Kidney epithelial cell (primary cell): ENCODE measurements at regions not wholly inside any gene's neighbourhood (a gene's known extent, or its start where the extent isn't known, plus 50 kb on each side); places are given as distances from the start of the nearest gene placed in this dataset.

ENCODE experiments used
- DNase-seq: peaks from one replicate; pipeline ENCODE4 v3.0.0-alpha.2; 2010; ENCODE audit warnings: low read depth
- H3K27me3 ChIP-seq: 2 replicates; pipeline ENCODE4 v1.6.0; 2011; ENCODE audit warnings: low read length; ENCODE audit not compliant: control insufficient read depth, insufficient read depth
- H3K36me3 ChIP-seq: 2 replicates; pipeline ENCODE4 v1.5.1; 2011; ENCODE audit warnings: low read length; ENCODE audit not compliant: control insufficient read depth, insufficient read depth
- H3K4me3 ChIP-seq: 2 replicates; pipeline ENCODE4 v1.5.1; 2011; ENCODE audit warnings: low read depth, mild to moderate bottlenecking, control low read depth, low read length
- CTCF ChIP-seq: IDR thresholded peaks from 2 replicates; pipeline ENCODE4 v1.5.1; 2011; ENCODE audit warnings: mild to moderate bottlenecking, moderate library complexity, low read length, control low read depth, inconsistent platforms; ENCODE audit not compliant: insufficient read depth, poor library complexity, severe bottlenecking

- Histone ChIP-seq H3K4me3 (no peak overlapping the region), H3K36me3 (no peaks in the 10 kb centered on the region), H3K27me3 (no peaks in the 10 kb centered on the region)
- TF ChIP-seq CTCF, result no peak
- no peak for DNase-seq
Observed at GRCh38 chr5:100424787-100425186, 110.4 kb upstream of the FAM174A start.

GRCh38 chr5:100424017-100424416 is 111.2 kb upstream of the FAM174A start:
- Histone ChIP-seq H3K27me3 (no peaks in the 10 kb centered on the region), H3K4me3 (no peak overlapping the region), H3K36me3 (no peaks in the 10 kb centered on the region)
- no peak for TF ChIP-seq CTCF
- no peak for DNase-seq

GRCh38 chr5:100423330-100423729 is 111.8 kb upstream of the FAM174A start:
- no peak for DNase-seq
- no peak for TF ChIP-seq CTCF
- no peaks in the 10 kb centered on the region for H3K27me3 ChIP-seq
- H3K36me3 ChIP-seq, result no peaks in the 10 kb centered on the region
- H3K4me3 ChIP-seq, result no peak overlapping the region

GRCh38 chr5:100421360-100421759 is 113.8 kb upstream of the FAM174A start:
- Histone ChIP-seq H3K4me3 (no peak overlapping the region), H3K36me3 (no peaks in the 10 kb centered on the region), H3K27me3 (no peaks in the 10 kb centered on the region)
- TF ChIP-seq CTCF, result no peak
- no peak for DNase-seq

- Histone ChIP-seq H3K27me3 (no peaks in the 10 kb centered on the region), H3K4me3 (no peak overlapping the region), H3K36me3 (no peaks in the 10 kb centered on the region)
- no peak for TF ChIP-seq CTCF
- no peak for DNase-seq
Observed at GRCh38 chr5:100418231-100418630, 116.9 kb upstream of the FAM174A start.

- no peak for TF ChIP-seq CTCF
- Histone ChIP-seq H3K4me3 (no peak overlapping the region), H3K36me3 (no peaks in the 10 kb centered on the region), H3K27me3 (no peaks in the 10 kb centered on the region)
- no peak for DNase-seq
Observed at GRCh38 chr5:100409660-100410151, 125.5 kb upstream of the FAM174A start.
